ENCODE measurements at regions not wholly inside any gene's neighbourhood (a gene's known extent, or its start where the extent isn't known, plus 50 kb on each side); places are given as distances from the start of the nearest gene placed in this dataset.
"Not testable (repeated sequence)": the region's sequence is repeated elsewhere in the genome, so short reads cannot be mapped to it uniquely, and the experiment has no call there.

DNA sequence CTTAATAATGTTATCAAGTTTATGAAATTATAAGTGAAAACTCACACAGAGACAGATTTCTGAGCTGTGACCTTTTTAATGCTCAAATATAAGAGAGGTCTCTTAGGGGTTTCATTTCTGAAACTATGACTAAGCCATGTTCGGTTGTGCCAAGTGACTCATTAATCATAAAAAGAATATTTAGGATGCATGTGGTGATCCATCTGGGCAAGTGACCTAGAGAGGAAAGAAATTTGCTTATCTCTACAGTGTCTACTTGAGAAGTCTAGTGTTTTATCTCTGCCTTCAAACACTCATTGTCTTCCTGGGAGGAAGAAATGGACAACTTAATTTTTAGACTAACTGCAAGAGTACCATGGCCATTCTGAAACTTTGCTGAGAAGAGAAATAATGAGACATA is 545.3 kb upstream of the GRID2 start:
- Histone ChIP-seq H3K9me3 (ENCODE audit: control insufficient read depth, insufficient read depth, low read length) (no peaks in the 10 kb centered on the region), H3K9ac (ENCODE audit: low read depth, low read length) (no peak overlapping the region), H3K27me3 (ENCODE audit: control insufficient read depth, insufficient read depth, low read length) (no peaks in the 10 kb centered on the region), H3K4me1 (ENCODE audit: control insufficient read depth, insufficient read depth, low read length) (no peaks in the 10 kb centered on the region), H3K27ac (ENCODE audit: low read depth, low read length) (no peak overlapping the region), H3K4me3 (ENCODE audit: low read depth, low read length) (no peak overlapping the region), H3K36me3 (ENCODE audit: control insufficient read depth, insufficient read depth, low read length) (no peaks in the 10 kb centered on the region)

GRCh38 chr4:91764085-91764484 is 539.7 kb upstream of the GRID2 start:
- Histone ChIP-seq H3K27me3 (ENCODE audit: control insufficient read depth, insufficient read depth, low read length) (no peaks in the 10 kb centered on the region), H3K9ac (ENCODE audit: low read depth, low read length) (no peak overlapping the region), H3K36me3 (ENCODE audit: control insufficient read depth, insufficient read depth, low read length) (no peaks in the 10 kb centered on the region)

DNA sequence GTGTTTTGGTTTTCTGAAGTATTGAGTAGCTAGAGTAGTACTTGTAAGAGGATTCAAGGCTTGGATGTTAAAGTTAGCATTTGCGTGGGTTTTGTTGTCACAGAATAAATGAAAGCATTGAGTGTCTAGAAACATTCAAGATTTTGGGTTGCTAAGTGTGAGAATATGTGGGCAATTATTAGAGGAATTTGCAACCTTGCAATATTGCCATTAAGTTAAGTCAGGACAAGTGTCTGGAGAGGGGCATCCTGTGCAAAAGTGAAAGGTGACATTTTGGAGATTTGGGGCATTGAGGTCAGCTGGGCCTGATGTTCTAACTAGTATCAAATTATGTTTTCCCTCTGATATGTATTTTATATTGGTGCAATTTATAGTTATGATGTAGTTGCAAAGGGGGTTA is 533.9 kb upstream of the GRID2 start:
- Histone ChIP-seq H3K9ac (ENCODE audit: low read depth, low read length) (no peak overlapping the region), H3K9me3 (ENCODE audit: control insufficient read depth, insufficient read depth, low read length) (peaks cover 9% of the 10 kb centered on the region; the same call in 1 of the 2 replicates), H3K4me3 (ENCODE audit: low read depth, low read length) (no peak overlapping the region), H3K4me1 (ENCODE audit: control insufficient read depth, insufficient read depth, low read length) (no peaks in the 10 kb centered on the region), H3K27ac (ENCODE audit: low read depth, low read length) (no peak overlapping the region), H3K27me3 (ENCODE audit: control insufficient read depth, insufficient read depth, low read length) (no peaks in the 10 kb centered on the region), H3K36me3 (ENCODE audit: control insufficient read depth, insufficient read depth, low read length) (no peaks in the 10 kb centered on the region)

More at GRCh38 chr4:91764085-91764484, 539.7 kb upstream of the GRID2 start:
- Histone ChIP-seq H3K4me1 (ENCODE audit: control insufficient read depth, insufficient read depth, low read length) (no peaks in the 10 kb centered on the region), H3K9me3 (ENCODE audit: control insufficient read depth, insufficient read depth, low read length) (no peaks in the 10 kb centered on the region), H3K4me3 (ENCODE audit: low read depth, low read length) (no peak overlapping the region), H3K27ac (ENCODE audit: low read depth, low read length) (no peak overlapping the region)

DNA sequence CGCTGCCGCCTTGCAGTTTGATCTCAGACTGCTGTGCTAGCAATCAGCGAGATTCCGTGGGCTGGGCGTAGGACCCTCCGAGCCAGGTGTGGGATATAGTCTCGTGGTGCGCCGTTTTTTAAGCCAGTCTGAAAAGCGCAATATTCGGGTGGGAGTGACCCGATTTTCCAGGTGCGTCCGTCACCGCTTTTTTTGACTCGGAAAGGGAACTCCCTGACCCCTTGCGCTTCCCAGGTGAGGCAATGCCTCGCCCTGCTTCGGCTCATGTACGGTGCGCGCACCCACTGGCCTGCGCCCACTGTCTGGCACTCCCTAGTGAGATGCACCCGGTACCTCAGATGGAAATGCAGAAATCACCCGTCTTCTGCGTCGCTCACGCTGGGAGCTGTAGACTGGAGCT is 512.1 kb upstream of the GRID2 start:
- not testable (repeated sequence) for H3K27me3 ChIP-seq (ENCODE audit: control insufficient read depth, insufficient read depth, low read length); H3K27ac ChIP-seq (ENCODE audit: low read depth, low read length); H3K4me1 ChIP-seq (ENCODE audit: control insufficient read depth, insufficient read depth, low read length); H3K36me3 ChIP-seq (ENCODE audit: control insufficient read depth, insufficient read depth, low read length); H3K9me3 ChIP-seq (ENCODE audit: control insufficient read depth, insufficient read depth, low read length)
- peak overlapping the region; percentile 70 for H3K4me3 ChIP-seq (ENCODE audit: low read depth, low read length)
- H3K9ac ChIP-seq (ENCODE audit: low read depth, low read length) = peak overlapping the region; percentile 72; the same call in 1 of the 2 replicates

- no peak overlapping the region for H3K27ac ChIP-seq (ENCODE audit: low read depth, low read length)
- no peaks in the 10 kb centered on the region for H3K4me1 ChIP-seq (ENCODE audit: control insufficient read depth, insufficient read depth, low read length)
- H3K4me3 ChIP-seq (ENCODE audit: low read depth, low read length) = no peak overlapping the region
- H3K36me3 ChIP-seq (ENCODE audit: control insufficient read depth, insufficient read depth, low read length) = no peaks in the 10 kb centered on the region
- no peaks in the 10 kb centered on the region for H3K27me3 ChIP-seq (ENCODE audit: control insufficient read depth, insufficient read depth, low read length)
- no peak overlapping the region for H3K9ac ChIP-seq (ENCODE audit: low read depth, low read length)
- no peaks in the 10 kb centered on the region for H3K9me3 ChIP-seq (ENCODE audit: control insufficient read depth, insufficient read depth, low read length)
Measured at GRCh38 chr4:91795947-91796346, 507.8 kb upstream of the GRID2 start.

DNA sequence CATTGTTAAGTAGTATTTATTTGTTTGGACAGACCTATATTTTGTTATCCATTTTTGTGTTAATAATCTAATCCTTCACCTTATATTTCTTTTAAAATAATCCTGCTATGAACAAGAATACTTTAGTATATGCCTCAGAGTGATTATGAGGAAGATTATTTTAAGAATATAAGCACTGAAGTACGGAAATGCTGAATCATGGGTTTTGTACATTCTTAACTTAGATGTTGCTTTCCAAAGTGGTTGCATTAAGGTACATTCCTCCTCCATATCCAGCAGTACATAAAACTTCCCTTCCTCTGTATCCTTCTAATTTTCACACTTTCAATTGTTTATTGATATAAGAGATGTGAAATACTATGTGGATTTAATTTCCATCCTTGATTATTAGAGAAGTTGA is 491.4 kb upstream of the GRID2 start:
- Histone ChIP-seq H3K27ac (ENCODE audit: low read depth, low read length) (no peak overlapping the region), H3K9ac (ENCODE audit: low read depth, low read length) (no peak overlapping the region), H3K27me3 (ENCODE audit: control insufficient read depth, insufficient read depth, low read length) (no peaks in the 10 kb centered on the region), H3K36me3 (ENCODE audit: control insufficient read depth, insufficient read depth, low read length) (no peaks in the 10 kb centered on the region), H3K4me1 (ENCODE audit: control insufficient read depth, insufficient read depth, low read length) (no peaks in the 10 kb centered on the region), H3K9me3 (ENCODE audit: control insufficient read depth, insufficient read depth, low read length) (no peaks in the 10 kb centered on the region), H3K4me3 (ENCODE audit: low read depth, low read length) (no peak overlapping the region)

DNA sequence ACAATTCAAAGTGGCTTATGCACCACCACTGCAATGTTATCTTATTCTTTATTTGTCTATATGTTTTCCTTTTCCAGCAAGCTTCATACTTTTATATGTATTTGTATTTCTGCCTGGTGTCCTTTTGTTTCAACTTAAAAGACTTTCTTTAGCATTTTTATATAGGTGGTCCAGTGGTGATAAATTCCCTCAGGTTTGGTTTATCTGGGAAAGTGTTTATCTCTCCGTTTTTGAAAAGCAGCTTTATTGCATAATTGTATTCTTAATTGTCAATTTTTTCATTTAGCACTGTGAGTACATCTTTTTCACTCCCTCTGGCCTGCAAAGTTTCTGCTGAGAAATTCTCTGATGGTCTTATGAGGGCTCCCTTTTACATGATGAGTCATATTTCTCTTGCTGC is 479.0 kb upstream of the GRID2 start:
- H3K36me3 ChIP-seq (ENCODE audit: control insufficient read depth, insufficient read depth, low read length) = no peaks in the 10 kb centered on the region
- no peak overlapping the region for H3K27ac ChIP-seq (ENCODE audit: low read depth, low read length)
- H3K9me3 ChIP-seq (ENCODE audit: control insufficient read depth, insufficient read depth, low read length) = peaks cover 7% of the 10 kb centered on the region; the same call in 1 of the 2 replicates
- 0 out of 2 replicates have a peak, but pooled peaks cover 4% of the 10 kb centered on the region for H3K27me3 ChIP-seq (ENCODE audit: control insufficient read depth, insufficient read depth, low read length)
- no peaks in the 10 kb centered on the region for H3K4me1 ChIP-seq (ENCODE audit: control insufficient read depth, insufficient read depth, low read length)
- no peak overlapping the region for H3K4me3 ChIP-seq (ENCODE audit: low read depth, low read length)
- H3K9ac ChIP-seq (ENCODE audit: low read depth, low read length) = no peak overlapping the region

- Histone ChIP-seq H3K4me3 (ENCODE audit: low read depth, low read length) (no peak overlapping the region), H3K9me3 (ENCODE audit: control insufficient read depth, insufficient read depth, low read length) (peaks cover 7% of the 10 kb centered on the region; the same call in 1 of the 2 replicates), H3K4me1 (ENCODE audit: control insufficient read depth, insufficient read depth, low read length) (no peaks in the 10 kb centered on the region), H3K27me3 (ENCODE audit: control insufficient read depth, insufficient read depth, low read length) (0 out of 2 replicates have a peak, but pooled peaks cover 4% of the 10 kb centered on the region), H3K36me3 (ENCODE audit: control insufficient read depth, insufficient read depth, low read length) (no peaks in the 10 kb centered on the region), H3K27ac (ENCODE audit: low read depth, low read length) (no peak overlapping the region), H3K9ac (ENCODE audit: low read depth, low read length) (no peak overlapping the region)
Measured at GRCh38 chr4:91826186-91826585, 477.6 kb upstream of the GRID2 start.

DNA sequence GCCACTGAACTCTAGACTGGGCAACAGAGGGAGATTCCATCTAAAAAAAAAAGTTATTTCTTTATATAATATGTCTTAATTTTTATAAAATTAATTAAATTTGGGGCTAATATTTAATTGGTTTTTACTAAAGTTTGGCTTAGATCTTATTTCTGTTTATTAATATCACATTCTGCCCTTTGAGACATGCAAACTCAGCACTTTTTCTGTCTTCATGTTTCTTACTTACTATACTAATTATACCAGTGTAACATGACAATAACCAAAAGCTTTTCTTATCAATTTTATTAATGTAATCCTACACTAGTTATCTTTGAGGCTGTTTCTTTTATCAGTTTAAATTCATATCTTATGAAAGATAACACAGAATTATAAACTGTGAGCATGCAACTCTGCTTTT is 475.9 kb upstream of the GRID2 start:
- H3K27ac ChIP-seq (ENCODE audit: low read depth, low read length) = no peak overlapping the region
- H3K27me3 ChIP-seq (ENCODE audit: control insufficient read depth, insufficient read depth, low read length) = no peaks in the 10 kb centered on the region
- H3K9ac ChIP-seq (ENCODE audit: low read depth, low read length) = no peak overlapping the region
- no peaks in the 10 kb centered on the region for H3K9me3 ChIP-seq (ENCODE audit: control insufficient read depth, insufficient read depth, low read length)
- H3K4me1 ChIP-seq (ENCODE audit: control insufficient read depth, insufficient read depth, low read length) = no peaks in the 10 kb centered on the region
- H3K4me3 ChIP-seq (ENCODE audit: low read depth, low read length) = no peak overlapping the region
- H3K36me3 ChIP-seq (ENCODE audit: control insufficient read depth, insufficient read depth, low read length) = no peaks in the 10 kb centered on the region

- H3K9me3 ChIP-seq (ENCODE audit: control insufficient read depth, insufficient read depth, low read length) = no peaks in the 10 kb centered on the region
Measured at GRCh38 chr4:91829531-91829930, 474.2 kb upstream of the GRID2 start.

GRCh38 chr4:91830681-91831395 is 472.9 kb upstream of the GRID2 start:
- Histone ChIP-seq H3K4me3 (ENCODE audit: low read depth, low read length) (no peak overlapping the region), H3K27me3 (ENCODE audit: control insufficient read depth, insufficient read depth, low read length) (no peaks in the 10 kb centered on the region), H3K9ac (ENCODE audit: low read depth, low read length) (no peak overlapping the region), H3K27ac (ENCODE audit: low read depth, low read length) (no peak overlapping the region), H3K4me1 (ENCODE audit: control insufficient read depth, insufficient read depth, low read length) (no peaks in the 10 kb centered on the region), H3K9me3 (ENCODE audit: control insufficient read depth, insufficient read depth, low read length) (no peaks in the 10 kb centered on the region), H3K36me3 (ENCODE audit: control insufficient read depth, insufficient read depth, low read length) (no peaks in the 10 kb centered on the region)

More at GRCh38 chr4:91829531-91829930, 474.2 kb upstream of the GRID2 start:
- Histone ChIP-seq H3K9ac (ENCODE audit: low read depth, low read length) (no peak overlapping the region), H3K4me1 (ENCODE audit: control insufficient read depth, insufficient read depth, low read length) (no peaks in the 10 kb centered on the region), H3K36me3 (ENCODE audit: control insufficient read depth, insufficient read depth, low read length) (no peaks in the 10 kb centered on the region), H3K4me3 (ENCODE audit: low read depth, low read length) (no peak overlapping the region), H3K27me3 (ENCODE audit: control insufficient read depth, insufficient read depth, low read length) (no peaks in the 10 kb centered on the region), H3K27ac (ENCODE audit: low read depth, low read length) (no peak overlapping the region)

Measured in HUES48 (cell line).